H1 (cell line): ENCODE measurements at regions not wholly inside any gene's neighbourhood (a gene's known extent, or its start where the extent isn't known, plus 50 kb on each side); places are given as distances from the start of the nearest gene placed in this dataset.

Source experiments
- CTCF ChIA-PET: fragments of 300-600 bp; sonication (Branson Sonifier 250); formaldehyde crosslinking; loops from one replicate; lab custom pipeline; 2021; ENCODE audit not compliant: partially characterized antibody; lab: Charles Lee
- POLR2A ChIA-PET: fragments of 300-600 bp; sonication (Branson Sonifier 250); formaldehyde crosslinking; loops from one replicate; lab custom pipeline; 2021; ENCODE audit warnings: inconsistent platforms; ENCODE audit not compliant: partially characterized antibody; lab: Charles Lee
- DNase-seq, 2 experiments: peaks; one replicate each; pipeline versions ENCODE4 v3.0.0 to v3.0.0-alpha.2; 2010 to 2022; ENCODE audit warnings: low spot score in 2 of 2, low read depth in 1 of 2, mixed read lengths in 1 of 2
- FAIRE-seq: peaks from 2 replicates; lab custom pipeline; 2011; peaks lifted over from hg19 to GRCh38; lab: Jason Lieb, UNC
- H2AFZ ChIP-seq: 2 replicates; pipeline ENCODE4 v1.8.1; 2012; ENCODE audit warnings: low read length, inconsistent platforms
- H2AK5ac ChIP-seq: 2 replicates; pipeline ENCODE4 v1.6.1; 2013; ENCODE audit warnings: low read depth, low read length
- H2BK120ac ChIP-seq: replicated peaks from 2 replicates; pipeline ENCODE3; 2013; ENCODE audit warnings: low read depth, low read length, inconsistent platforms
- H2BK12ac ChIP-seq: 2 replicates; pipeline ENCODE4 v1.6.1; 2013; ENCODE audit warnings: low read depth, low read length
- H2BK15ac ChIP-seq: 2 replicates; pipeline ENCODE4 v1.6.1; 2013; ENCODE audit warnings: low read length
- H2BK20ac ChIP-seq: 2 replicates; pipeline ENCODE4 v1.6.1; 2013; ENCODE audit warnings: low read length
- H2BK5ac ChIP-seq: 2 replicates; pipeline ENCODE4 v1.6.1; 2013; ENCODE audit warnings: low read depth, low read length
- H3K14ac ChIP-seq: 2 replicates; pipeline ENCODE4 v1.6.1; 2013; ENCODE audit warnings: inconsistent platforms; ENCODE audit not compliant: insufficient read length
- H3K18ac ChIP-seq: 2 replicates; pipeline ENCODE4 v1.6.1; 2013; ENCODE audit warnings: low read length; ENCODE audit errors: extremely low read depth
- H3K23ac ChIP-seq: 2 replicates; pipeline ENCODE4 v1.6.1; 2013; ENCODE audit warnings: inconsistent platforms; ENCODE audit not compliant: insufficient read length
- H3K23me2 ChIP-seq: 2 replicates; pipeline ENCODE4 v1.6.1; 2013; ENCODE audit warnings: low read depth, low read length
- H3K27ac ChIP-seq: 2 replicates; pipeline ENCODE4 v1.6.1; 2011; ENCODE audit warnings: low read depth, low read length, inconsistent platforms
- H3K27me3 ChIP-seq, 4 experiments: replicated peaks in 1 of 4; 1 replicate in 1 of 4; 2 replicates in 3 of 4; pipeline versions ENCODE4 v1.6.1 to v1.8.1; 2011 to 2013; ENCODE audit warnings: low read length in 3 of 4, mild to moderate bottlenecking in 3 of 4, inconsistent platforms in 2 of 4, mixed read lengths in 2 of 4, moderate library complexity in 1 of 4; ENCODE audit not compliant: control insufficient read depth in 3 of 4, insufficient read depth in 3 of 4; ENCODE audit errors: extremely low read depth in 1 of 4
- H3K36me3 ChIP-seq, 4 experiments: 2 replicates each; pipeline versions ENCODE4 v1.6.1 to v1.8.1; 2011 to 2013; ENCODE audit warnings: mild to moderate bottlenecking in 4 of 4, low read length in 3 of 4, moderate library complexity in 2 of 4, control low read depth in 1 of 4, inconsistent platforms in 1 of 4; ENCODE audit not compliant: insufficient read depth in 4 of 4, control insufficient read depth in 2 of 4
- H3K4ac ChIP-seq: replicated peaks from 2 replicates; pipeline ENCODE3; 2013; ENCODE audit warnings: low read length, low read depth, mixed read lengths, inconsistent platforms; ENCODE audit not compliant: insufficient read length
- H3K4me1 ChIP-seq, 4 experiments: replicated peaks in 1 of 4; 1 replicate in 1 of 4; 2 replicates in 3 of 4; pipeline versions ENCODE4 v1.6.1 to v1.8.1; 2011 to 2013; ENCODE audit warnings: low read length in 3 of 4, inconsistent platforms in 2 of 4, mixed read lengths in 1 of 4; ENCODE audit not compliant: insufficient read depth in 4 of 4, control insufficient read depth in 3 of 4
- H3K4me2 ChIP-seq, 2 experiments: 2 replicates each; pipeline versions ENCODE4 v1.6.1 to v1.8.1; 2011 to 2013; ENCODE audit warnings: low read depth in 2 of 2, low read length in 2 of 2, control low read depth in 1 of 2, inconsistent platforms in 1 of 2, mild to moderate bottlenecking in 1 of 2; ENCODE audit not compliant: insufficient read depth in 1 of 2
- H3K4me3 ChIP-seq, 4 experiments: fragments of 200-600, 300-600 bp in 1 of 4; sonication (generic), shearing (Covaris generic), sonication (Bioruptor Twin) in 1 of 4; 2 replicates each; pipeline versions ENCODE4 v1.5.1 to v1.8.1; 2011 to 2016; ENCODE audit warnings: low read length in 4 of 4, low read depth in 3 of 4, control low read depth in 2 of 4, inconsistent platforms in 2 of 4, mild to moderate bottlenecking in 2 of 4, mixed read lengths in 1 of 4, moderate library complexity in 1 of 4; ENCODE audit not compliant: insufficient read depth in 2 of 4; ENCODE audit errors: extremely low read depth in 1 of 4
- H3K56ac ChIP-seq: replicated peaks from 2 replicates; pipeline ENCODE3; 2013; ENCODE audit warnings: low read depth, mild to moderate bottlenecking, mixed read lengths, low read length, inconsistent platforms; ENCODE audit not compliant: insufficient read length
- H3K79me1 ChIP-seq: 2 replicates; pipeline ENCODE4 v1.6.1; 2013; ENCODE audit warnings: low read depth, low read length, control low read depth
- H3K79me2 ChIP-seq, 2 experiments: 2 replicates each; pipeline versions ENCODE4 v1.6.1 to v1.8.1; 2012 to 2013; ENCODE audit warnings: low read length in 2 of 2, mild to moderate bottlenecking in 2 of 2, inconsistent platforms in 1 of 2; ENCODE audit not compliant: insufficient read depth in 2 of 2, control insufficient read depth in 1 of 2
- H3K9ac ChIP-seq, 4 experiments: replicated peaks in 1 of 4; 1 replicate in 1 of 4; 2 replicates in 3 of 4; pipeline versions ENCODE4 v1.6.1 to v1.8.1; 2011 to 2013; ENCODE audit warnings: low read depth in 3 of 4, low read length in 3 of 4, control low read depth in 2 of 4, mild to moderate bottlenecking in 2 of 4, moderate library complexity in 2 of 4, inconsistent platforms in 1 of 4; ENCODE audit errors: extremely low read depth in 1 of 4
- H3K9me3 ChIP-seq, 2 experiments: 2 replicates each; pipeline versions ENCODE4 v1.6.1 to v1.8.1; 2012 to 2013; ENCODE audit warnings: mild to moderate bottlenecking in 2 of 2, moderate library complexity in 2 of 2, control low read depth in 1 of 2, inconsistent platforms in 1 of 2, low read depth in 1 of 2, low read length in 1 of 2, mixed read lengths in 1 of 2; ENCODE audit not compliant: insufficient read depth in 2 of 2
- H4K20me1 ChIP-seq, 2 experiments: replicated peaks in 1 of 2; 2 replicates each; pipeline versions ENCODE3 to v1.8.1; 2011 to 2013; ENCODE audit warnings: inconsistent platforms in 2 of 2, low read length in 2 of 2, mild to moderate bottlenecking in 1 of 2; ENCODE audit not compliant: insufficient read depth in 2 of 2, control insufficient read depth in 1 of 2
- H4K5ac ChIP-seq: 2 replicates; pipeline ENCODE4 v1.6.1; 2013; ENCODE audit warnings: low read length, low read depth, mixed read lengths, inconsistent platforms; ENCODE audit not compliant: insufficient read length
- H4K8ac ChIP-seq: 2 replicates; pipeline ENCODE4 v1.8.0; 2013; ENCODE audit warnings: mild to moderate bottlenecking, moderate library complexity, low read length, inconsistent platforms; ENCODE audit not compliant: insufficient read depth; ENCODE audit errors: extremely low read depth
- H4K91ac ChIP-seq: replicated peaks from 2 replicates; pipeline ENCODE3; 2013; ENCODE audit warnings: low read length, mixed read lengths, inconsistent platforms; ENCODE audit not compliant: insufficient read length
- BACH1 ChIP-seq: IDR thresholded peaks from 2 replicates; pipeline ENCODE4 v1.6.1; 2012; ENCODE audit warnings: low read length, improper control_type of control experiment
- CHD2 ChIP-seq: IDR thresholded peaks from 2 replicates; pipeline ENCODE4 v1.6.1; 2012; ENCODE audit warnings: low read length, improper control_type of control experiment
- CTBP2 ChIP-seq: IDR thresholded peaks from 2 replicates; pipeline ENCODE4 v1.7.0; 2011; ENCODE audit warnings: borderline replicate concordance, mild to moderate bottlenecking, moderate library complexity, mixed read lengths, low read length; ENCODE audit not compliant: insufficient read depth, insufficient read length
- EZH2 ChIP-seq: fragments of 200-600 bp; sonication (generic); IDR thresholded peaks from 2 replicates; pipeline ENCODE4 v1.7.1; 2012; ENCODE audit warnings: low read depth, mild to moderate bottlenecking, moderate library complexity, low read length, inconsistent platforms; ENCODE audit not compliant: severe bottlenecking
- FOSL1 ChIP-seq: IDR thresholded peaks from 2 replicates; pipeline ENCODE4 v1.6.1; 2011; ENCODE audit warnings: mild to moderate bottlenecking, low read depth, low read length, moderate library complexity; ENCODE audit not compliant: insufficient read depth
- MAFK ChIP-seq: IDR thresholded peaks from 2 replicates; pipeline ENCODE4 v1.6.1; 2012; ENCODE audit warnings: low read depth, mild to moderate bottlenecking, improper control_type of control experiment, low read length
- PHF8 ChIP-seq: fragments of 200-600 bp; sonication (generic); conservative IDR thresholded peaks from 2 replicates; pipeline ENCODE4 v1.7.1; 2012; ENCODE audit warnings: low read depth, mild to moderate bottlenecking, inconsistent platforms, low read length, moderate library complexity
- RFX5 ChIP-seq: IDR thresholded peaks from 2 replicates; pipeline ENCODE4 v1.6.1; 2011; ENCODE audit warnings: low read depth, low read length, improper control_type of control experiment, borderline replicate concordance
- SAP30 ChIP-seq: fragments of 300-600 bp; sonication (generic); IDR thresholded peaks from 2 replicates; pipeline ENCODE4 v1.7.1; 2012; ENCODE audit warnings: low read length, moderate library complexity, mild to moderate bottlenecking, inconsistent platforms; ENCODE audit not compliant: insufficient read depth, insufficient replicate concordance
- SP2 ChIP-seq: IDR thresholded peaks from 2 replicates; pipeline ENCODE4 v1.6.1; 2012; ENCODE audit warnings: mild to moderate bottlenecking, low read length, inconsistent platforms
- TAF7 ChIP-seq: optimal IDR thresholded peaks from 2 replicates; pipeline ENCODE3; 2011; ENCODE audit warnings: low read depth, mild to moderate bottlenecking, inconsistent platforms, low read length, moderate library complexity, borderline replicate concordance
- TCF12 ChIP-seq: IDR thresholded peaks from 2 replicates; pipeline ENCODE4 v1.6.1; 2011; ENCODE audit warnings: low read depth, mild to moderate bottlenecking, low read length
- WGBS, 2 experiments: shearing (Covaris generic) in 1 of 2; methylation state at CpG; one replicate each; pipeline versions ENCODE4 v1.1.6 to v1.1.7; 2013 to 2015; ENCODE audit warnings: low lambda C conversion rate in 2 of 2, mixed read lengths in 2 of 2, inconsistent platforms in 1 of 2, low coverage in 1 of 2, missing lambda C conversion rate in 1 of 2; ENCODE audit not compliant: insufficient replicate concordance in 2 of 2, insufficient coverage in 1 of 2, insufficient read length in 1 of 2; ENCODE audit errors: extremely low coverage in 1 of 2, missing lambda C conversion rate in 1 of 2; 5-methylcytosine and 5-hydroxymethylcytosine counted together
- TF ChIP-seq, protein P1 (sequence below): IDR thresholded peaks from 2 replicates; pipeline ENCODE4 v1.6.1; 2012; ENCODE audit warnings: inconsistent platforms

- no peak overlapping the region for H3K23ac ChIP-seq
- no peaks in the 10 kb centered on the region for H3K9me3 ChIP-seq
- no peaks in the 10 kb centered on the region for H3K79me2 ChIP-seq
- no peak for FAIRE-seq
- no peaks in the 10 kb centered on the region for H3K4me1 ChIP-seq
- peak overlapping the region; percentile 39; the same call in 1 of the 2 replicates for H2BK12ac ChIP-seq
- H3K27ac ChIP-seq = no peak overlapping the region
- no peak overlapping the region; the same call in 1 of the 2 replicates for H2BK5ac ChIP-seq
- no peak overlapping the region for H2BK15ac ChIP-seq
- H3K4me2 ChIP-seq = no peak overlapping the region
- no peak overlapping the region for H2BK20ac ChIP-seq
- no peak overlapping the region for H4K91ac ChIP-seq
- H4K5ac ChIP-seq = no peak overlapping the region
- H4K20me1 ChIP-seq = no peaks in the 10 kb centered on the region
- H3K4ac ChIP-seq = no peak overlapping the region
- H3K4me3 ChIP-seq = no peak overlapping the region
- ChIA-PET POLR2A (no interaction called here), CTCF (interaction anchor here (1.1 kb wide), 1 partner anchor 74 kb away, joined by 4 read pairs; no protein-coding TSS in a partner anchor)
- no peak overlapping the region; the same call in 1 of the 2 replicates for H4K8ac ChIP-seq
- H3K18ac ChIP-seq = no peak overlapping the region
- no peak overlapping the region for H2AFZ ChIP-seq
- H2BK120ac ChIP-seq = no peak overlapping the region
- H3K14ac ChIP-seq = no peak overlapping the region
- no peaks in the 10 kb centered on the region for H3K36me3 ChIP-seq
- no peak overlapping the region for H3K9ac ChIP-seq
- no peaks in the 10 kb centered on the region for H3K23me2 ChIP-seq
- 83% methylated on average over 8 of the region's 8 CpGs; no CpG with 5 or more reads in 1 of the 2 experiments for WGBS, 2 experiments
- no peak overlapping the region for H3K56ac ChIP-seq
- H3K27me3 ChIP-seq = no peaks in the 10 kb centered on the region
- no peak for DNase-seq
- no peak for TF ChIP-seq RFX5
- no peak for TF ChIP-seq FOSL1
- TF ChIP-seq, protein P1, sequence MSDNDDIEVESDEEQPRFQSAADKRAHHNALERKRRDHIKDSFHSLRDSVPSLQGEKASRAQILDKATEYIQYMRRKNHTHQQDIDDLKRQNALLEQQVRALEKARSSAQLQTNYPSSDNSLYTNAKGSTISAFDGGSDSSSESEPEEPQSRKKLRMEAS = no peak
- no peak for TF ChIP-seq TCF12
- no peak for TF ChIP-seq SAP30
- no peak for TF ChIP-seq MAFK
- no peak for TF ChIP-seq TAF7
- TF ChIP-seq CHD2 = no peak
- TF ChIP-seq BACH1 = no peak
- TF ChIP-seq EZH2 = no peak
- TF ChIP-seq PHF8 = no peak
- no peak for TF ChIP-seq CTBP2
- TF ChIP-seq SP2 = no peak
- no peak overlapping the region for H2AK5ac ChIP-seq
- no peaks in the 10 kb centered on the region for H3K79me1 ChIP-seq
Measured at GRCh38 chr7:49563693-49564378, 209.6 kb upstream of the VWC2 start.
